ENCODE measurements at regions not wholly inside any gene's neighbourhood (a gene's known extent, or its start where the extent isn't known, plus 50 kb on each side); places are given as distances from the start of the nearest gene placed in this dataset.

GRCh38 chr6:6533176-6533575 is 55.3 kb upstream of the LY86 start:
- DNase-seq, result no peak
- Histone ChIP-seq H3K9me3 (no peaks in the 10 kb centered on the region), H3K4me3 (no peak overlapping the region), H3K4me1 (no peaks in the 10 kb centered on the region), H3K27me3 (no peaks in the 10 kb centered on the region), H3K36me3 (no peaks in the 10 kb centered on the region), H3K27ac (no peak overlapping the region)
- TF ChIP-seq POLR2A (IDR thresholded peaks at IDR 0.05), result no peak
- TF ChIP-seq CTCF (IDR thresholded peaks at IDR 0.05), result no peak
- intact Hi-C loops (cut with DNase I; ENCODE audit: low total_unique reads), result no loop called here

- H3K27ac ChIP-seq, result no peak overlapping the region
- H3K27me3 ChIP-seq, result no peaks in the 10 kb centered on the region
- TF ChIP-seq CTCF (IDR thresholded peaks at IDR 0.05) (no peak), POLR2A (IDR thresholded peaks at IDR 0.05) (no peak)
- H3K9me3 ChIP-seq, result no peaks in the 10 kb centered on the region
- H3K4me1 ChIP-seq, result no peaks in the 10 kb centered on the region
- intact Hi-C loops (cut with DNase I; ENCODE audit: low total_unique reads), result no loop called here
- H3K36me3 ChIP-seq, result no peaks in the 10 kb centered on the region
- DNase-seq, result no peak
- H3K4me3 ChIP-seq, result no peak overlapping the region
These were observed 54.1 kb upstream of the LY86 start for GRCh38 chr6:6534399-6534798.

DNA sequence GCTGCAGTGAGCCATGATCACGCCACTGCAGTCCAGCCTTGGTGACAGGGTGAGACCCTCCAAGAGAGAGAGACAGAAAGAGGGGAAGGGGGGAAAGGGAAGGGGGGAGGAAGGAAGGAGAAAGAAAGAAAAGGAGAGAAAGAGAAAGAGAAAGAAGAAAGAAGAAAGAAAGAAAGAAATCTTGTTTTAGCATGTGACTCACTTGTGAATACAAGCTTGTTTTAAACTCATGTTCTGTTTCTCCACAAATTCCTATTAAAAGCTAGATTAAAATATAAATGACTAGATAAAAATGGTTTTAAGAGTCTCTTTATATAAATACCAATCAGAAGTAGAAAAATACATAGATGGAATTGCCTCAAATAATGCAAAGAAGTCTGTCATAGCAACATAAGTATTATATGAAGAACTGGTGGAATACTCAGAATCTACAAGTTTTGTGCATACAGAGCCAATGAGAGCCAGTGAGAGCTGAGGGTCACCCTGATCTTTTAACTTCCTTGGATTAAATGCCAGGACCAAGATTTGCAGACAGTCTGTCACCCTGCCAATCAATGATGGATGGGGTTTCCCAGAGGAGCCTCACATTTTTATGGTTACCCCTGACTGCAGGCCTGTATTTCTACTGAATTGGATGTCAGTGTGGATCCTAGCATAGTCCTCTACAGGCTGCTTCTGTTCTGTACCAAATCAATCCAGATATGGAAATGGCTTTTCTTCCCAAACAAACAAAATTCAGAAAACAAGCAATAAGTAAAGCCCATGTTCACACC is 50.8 kb upstream of the LY86 start:
- no peaks in the 10 kb centered on the region for H3K4me1 ChIP-seq
- H3K9me3 ChIP-seq, result no peaks in the 10 kb centered on the region
- H3K4me3 ChIP-seq, result no peak overlapping the region
- no peaks in the 10 kb centered on the region for H3K36me3 ChIP-seq
- no peak for DNase-seq
- TF ChIP-seq CTCF (IDR thresholded peaks at IDR 0.05) (no peak), POLR2A (IDR thresholded peaks at IDR 0.05) (no peak)
- H3K27ac ChIP-seq, result no peak overlapping the region
- intact Hi-C loops (cut with DNase I; ENCODE audit: low total_unique reads), result no loop called here
- H3K27me3 ChIP-seq, result no peaks in the 10 kb centered on the region

DNA sequence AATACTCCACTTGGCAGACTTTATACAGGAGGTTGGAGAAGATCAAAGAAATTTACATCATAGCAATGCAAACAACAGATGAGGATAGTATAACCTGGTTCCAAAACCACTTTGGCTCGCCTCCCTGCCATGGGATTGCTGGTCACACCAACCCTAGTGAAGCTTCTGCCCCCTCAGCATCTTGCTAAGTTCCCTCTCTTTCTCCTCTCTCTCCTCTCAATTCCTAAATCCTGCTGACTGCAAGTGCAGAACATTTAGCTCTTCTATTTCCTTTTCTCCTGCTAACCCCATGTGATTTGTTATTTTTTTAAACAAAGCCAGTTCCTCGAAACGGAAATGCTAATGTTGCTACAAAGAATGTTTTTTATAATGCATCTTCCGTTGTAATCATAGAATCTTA is 50.3 kb upstream of the LY86 start:
- no peak overlapping the region for H3K27ac ChIP-seq
- H3K4me1 ChIP-seq, result no peaks in the 10 kb centered on the region
- no peak for DNase-seq
- TF ChIP-seq CTCF (IDR thresholded peaks at IDR 0.05) (no peak), POLR2A (IDR thresholded peaks at IDR 0.05) (no peak)
- no peaks in the 10 kb centered on the region for H3K27me3 ChIP-seq
- H3K9me3 ChIP-seq, result no peaks in the 10 kb centered on the region
- H3K4me3 ChIP-seq, result no peak overlapping the region
- intact Hi-C loops (cut with DNase I; ENCODE audit: low total_unique reads), result no loop called here
- no peaks in the 10 kb centered on the region for H3K36me3 ChIP-seq
